ENCODE measurements at regions not wholly inside any gene's neighbourhood (a gene's known extent, or its start where the extent isn't known, plus 50 kb on each side); places are given as distances from the start of the nearest gene placed in this dataset.

GRCh38 chr12:94801745-94802144 is 151.4 kb upstream of the TMCC3 start:
- no peak for TF ChIP-seq CTCF (IDR thresholded peaks at IDR 0.05)
- TF ChIP-seq EZH2phosphoT487 (IDR thresholded peaks at IDR 0.05): no peak
- no peak for TF ChIP-seq EZH2 (IDR thresholded peaks at IDR 0.05)
